GM12891 (cell line): ENCODE measurements at regions not wholly inside any gene's neighbourhood (a gene's known extent, or its start where the extent isn't known, plus 50 kb on each side); places are given as distances from the start of the nearest gene placed in this dataset.

ENCODE experiments used
- POLR2A ChIP-seq: IDR thresholded peaks from 2 replicates; pipeline ENCODE4 v1.6.1; 2011; ENCODE audit warnings: low read depth, low read length, control low read depth
- TAF1 ChIP-seq: IDR thresholded peaks from 2 replicates; pipeline ENCODE4 v1.6.1; 2011; ENCODE audit warnings: low read depth, low read length, control low read depth

- TF ChIP-seq POLR2A (no peak), TAF1 (no peak)
Observed at GRCh38 chr9:1207686-1208085, 157.5 kb downstream of the DMRT2 start.
